WTC11 (cell line): ENCODE measurements at regions not wholly inside any gene's neighbourhood (a gene's known extent, or its start where the extent isn't known, plus 50 kb on each side); places are given as distances from the start of the nearest gene placed in this dataset.

Source experiments
- ATAC-seq: fragments of 200-7000 bp; cut with Tn5 transposase; 2 replicates; pipeline ENCODE4 v1.10.0; 2021; ENCODE audit warnings: mild to moderate bottlenecking, moderate library complexity
- CTCF ChIA-PET: fragments of 300-600 bp; sonication (Branson Sonifier 250); formaldehyde crosslinking; loops from one replicate; lab custom pipeline; 2021; ENCODE audit warnings: antibody characterized with exemption; lab: Charles Lee
- POLR2A ChIA-PET: fragments of 350-600 bp; sonication (Branson Sonifier 250); formaldehyde crosslinking; loops from one replicate; lab custom pipeline; 2021; ENCODE audit warnings: antibody characterized with exemption; lab: Charles Lee
- DNase-seq: peaks from one replicate; pipeline ENCODE4 v3.0.0; 2021; ENCODE audit warnings: low spot score
- H3K27ac Mint-ChIP-seq: 2 replicates; pipeline ENCODE4 v1.8.0; 2021; ENCODE audit warnings: mixed read lengths
- H3K27me3 Mint-ChIP-seq: 2 replicates; pipeline ENCODE4 v1.8.0; 2021; ENCODE audit warnings: low read depth, mild to moderate bottlenecking, moderate library complexity, mixed read lengths
- H3K36me3 Mint-ChIP-seq: 2 replicates; pipeline ENCODE4 v1.8.0; 2021; ENCODE audit warnings: mixed read lengths
- H3K4me1 Mint-ChIP-seq: 2 replicates; pipeline ENCODE4 v1.8.0; 2022; ENCODE audit warnings: mixed read lengths
- H3K4me3 Mint-ChIP-seq: 2 replicates; pipeline ENCODE4 v1.8.0; 2021; ENCODE audit warnings: mild to moderate bottlenecking, moderate library complexity, mixed read lengths
- H3K9me3 Mint-ChIP-seq: 2 replicates; pipeline ENCODE4 v1.8.0; 2021; ENCODE audit warnings: mixed read lengths
- AFF4 ChIP-seq: sonication (generic); formaldehyde crosslinking; IDR thresholded peaks from 2 replicates; pipeline ENCODE4 v1.8.1; 2023; ENCODE audit warnings: mild to moderate bottlenecking, missing genetic modification reagents, borderline replicate concordance
- ARID4B ChIP-seq: sonication (generic); formaldehyde crosslinking; IDR thresholded peaks from 2 replicates; pipeline ENCODE4 v1.8.0; 2023; ENCODE audit warnings: missing genetic modification reagents, mild to moderate bottlenecking, borderline replicate concordance
- CDX4 ChIP-seq: fragments of 250-450 bp; sonication (Bioruptor Pico); IDR thresholded peaks from 2 replicates; pipeline ENCODE4 v1.9.0; 2021; ENCODE audit warnings: moderate library complexity, mild to moderate bottlenecking, inconsistent platforms, borderline replicate concordance
- CREM ChIP-seq: sonication (generic); formaldehyde crosslinking; IDR thresholded peaks from 2 replicates; pipeline ENCODE4 v1.8.1; 2022; ENCODE audit warnings: mild to moderate bottlenecking, missing genetic modification reagents, moderate library complexity
- E2F4 ChIP-seq: sonication (generic); formaldehyde crosslinking; IDR thresholded peaks from 2 replicates; pipeline ENCODE4 v1.8.1; 2022; ENCODE audit warnings: low read depth, mild to moderate bottlenecking, moderate library complexity, missing genetic modification reagents, borderline replicate concordance
- ESRRA ChIP-seq: sonication (generic); formaldehyde crosslinking; IDR thresholded peaks from 2 replicates; pipeline ENCODE4 v1.8.1; 2022; ENCODE audit warnings: mild to moderate bottlenecking, missing genetic modification reagents, borderline replicate concordance
- FOXP1 ChIP-seq: sonication (generic); formaldehyde crosslinking; IDR thresholded peaks from 2 replicates; pipeline ENCODE4 v1.8.0; 2022; ENCODE audit warnings: missing genetic modification reagents, mild to moderate bottlenecking, moderate library complexity, borderline replicate concordance
- GABPB1 ChIP-seq: sonication (generic); formaldehyde crosslinking; IDR thresholded peaks from 2 replicates; pipeline ENCODE4 v1.8.1; 2023; ENCODE audit warnings: mild to moderate bottlenecking, missing genetic modification reagents
- GTF2I ChIP-seq: fragments of 250-450 bp; sonication (Bioruptor Pico); conservative IDR thresholded peaks from 2 replicates; pipeline ENCODE4 v1.4.0; 2021; ENCODE audit warnings: mild to moderate bottlenecking
- MLX ChIP-seq: sonication (generic); formaldehyde crosslinking; IDR thresholded peaks from 2 replicates; pipeline ENCODE4 v1.8.1; 2023; ENCODE audit warnings: mild to moderate bottlenecking, missing genetic modification reagents, moderate library complexity
- MXD4 ChIP-seq: fragments of 250-450 bp; sonication (Bioruptor Pico); IDR thresholded peaks from 2 replicates; pipeline ENCODE4 v1.8.0; 2021; ENCODE audit warnings: mild to moderate bottlenecking, moderate library complexity, borderline replicate concordance
- NR1H2 ChIP-seq: sonication (generic); formaldehyde crosslinking; IDR thresholded peaks from 2 replicates; pipeline ENCODE4 v1.9.0; 2021; ENCODE audit warnings: mild to moderate bottlenecking, moderate library complexity, missing genetic modification reagents
- PRDM15 ChIP-seq: sonication (generic); formaldehyde crosslinking; IDR thresholded peaks from 2 replicates; pipeline ENCODE4 v1.8.0; 2022; ENCODE audit warnings: missing genetic modification reagents
- SMAD3 ChIP-seq: sonication (generic); formaldehyde crosslinking; IDR thresholded peaks from 2 replicates; pipeline ENCODE4 v1.8.0; 2022; ENCODE audit warnings: missing genetic modification reagents, mild to moderate bottlenecking, borderline replicate concordance
- TEAD1 ChIP-seq: sonication (generic); formaldehyde crosslinking; IDR thresholded peaks from 2 replicates; pipeline ENCODE4 v1.8.0; 2022; ENCODE audit warnings: mild to moderate bottlenecking, missing genetic modification reagents
- ZNF396 ChIP-seq: fragments of 250-450 bp; sonication (Bioruptor Pico); IDR thresholded peaks from 2 replicates; pipeline ENCODE4 v1.8.0; 2021; ENCODE audit warnings: mild to moderate bottlenecking, moderate library complexity, borderline replicate concordance
- ZNF425 ChIP-seq: fragments of 250-450 bp; sonication (Bioruptor Pico); conservative IDR thresholded peaks from 2 replicates; pipeline ENCODE4 v1.9.0; 2021; ENCODE audit warnings: mild to moderate bottlenecking
- ZNF671 ChIP-seq: fragments of 250-450 bp; sonication (Bioruptor Pico); IDR thresholded peaks from 2 replicates; pipeline ENCODE4 v1.8.0; 2021; ENCODE audit warnings: mild to moderate bottlenecking

- TF ChIP-seq ZNF671 (CRISPR knock-in tag) (no peak), CDX4 (no peak), GABPB1 (CRISPR knock-in tag) (no peak), CREM (CRISPR knock-in tag) (no peak), ZNF396 (no peak), ESRRA (CRISPR knock-in tag) (no peak), TEAD1 (CRISPR knock-in tag) (no peak), E2F4 (CRISPR knock-in tag) (no peak), ARID4B (CRISPR knock-in tag) (no peak), MLX (CRISPR knock-in tag) (no peak), GTF2I (CRISPR knock-in tag) (no peak), AFF4 (CRISPR knock-in tag) (no peak), NR1H2 (CRISPR knock-in tag) (no peak), PRDM15 (CRISPR knock-in tag) (no peak), MXD4 (CRISPR knock-in tag) (no peak), FOXP1 (no peak), SMAD3 (CRISPR knock-in tag) (no peak), ZNF425 (CRISPR knock-in tag) (no peak)
- ChIA-PET CTCF (no interaction called here), POLR2A (no interaction called here)
- Mint-ChIP-seq H3K9me3 (no peaks in the 10 kb centered on the region), H3K36me3 (no peaks in the 10 kb centered on the region), H3K27me3 (no peaks in the 10 kb centered on the region), H3K27ac (no peak overlapping the region), H3K4me3 (no peak overlapping the region), H3K4me1 (peaks cover 19% of the 10 kb centered on the region)
- ATAC-seq (no peak), DNase-seq (no peak)
These were observed 474.0 kb downstream of the TFAP2B start for GRCh38 chr6:51292659-51293058.
